GM23248 (cell line): ENCODE measurements at regions not wholly inside any gene's neighbourhood (a gene's known extent, or its start where the extent isn't known, plus 50 kb on each side); places are given as distances from the start of the nearest gene placed in this dataset.
"Not testable (repeated sequence)": the region's sequence is repeated elsewhere in the genome, so short reads cannot be mapped to it uniquely, and the experiment has no call there.

Experiments
- EZH2 ChIP-seq: fragments of 200-600 bp; sonication (generic); IDR thresholded peaks from 2 replicates; pipeline ENCODE4 v1.6.1; 2018; ENCODE audit warnings: antibody characterized with exemption, mild to moderate bottlenecking; ENCODE audit not compliant: insufficient read depth, poor library complexity, severe bottlenecking
- EZH2phosphoT487 ChIP-seq: fragments of 200-600 bp; sonication (generic); IDR thresholded peaks from 2 replicates; pipeline ENCODE4 v1.6.1; 2018; ENCODE audit warnings: antibody characterized with exemption, moderate library complexity, mild to moderate bottlenecking, low read depth; ENCODE audit not compliant: insufficient read depth

DNA sequence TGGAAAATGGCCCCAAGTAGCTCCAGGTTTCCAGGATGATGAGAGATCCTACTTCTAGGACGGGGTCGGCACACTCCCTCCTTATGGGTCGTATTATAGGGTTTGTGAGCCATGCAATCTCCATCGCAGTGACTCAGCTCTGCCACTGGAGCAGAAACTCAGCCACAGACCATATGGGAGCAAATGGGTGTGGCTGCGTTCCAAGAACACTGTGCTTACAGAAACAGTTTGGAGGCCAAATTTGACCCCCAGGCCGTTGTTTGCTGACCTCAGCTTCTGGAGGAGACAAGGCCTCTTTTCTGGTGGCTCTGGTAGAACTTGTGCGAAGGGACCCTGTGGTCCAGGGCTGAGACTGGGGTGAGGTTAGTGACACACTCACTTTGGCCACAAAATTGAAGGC lies 56.5 kb downstream of the NPIPB11 start:
- TF ChIP-seq EZH2phosphoT487, EZH2: not testable (repeated sequence)
